Mesendoderm (in vitro differentiated cells): ENCODE measurements at regions not wholly inside any gene's neighbourhood (a gene's known extent, or its start where the extent isn't known, plus 50 kb on each side); places are given as distances from the start of the nearest gene placed in this dataset.
A peak's percentile ranks its signal among the peaks of the same experiment; 100 is the strongest.

Source experiments
- DNase-seq: peaks from one replicate; pipeline ENCODE4 v3.0.0; 2013
- H2AK5ac ChIP-seq: 2 replicates; pipeline ENCODE4 v1.6.1; 2013; ENCODE audit warnings: low read length, inconsistent platforms
- H2BK120ac ChIP-seq: 2 replicates; pipeline ENCODE4 v1.6.1; 2013; ENCODE audit warnings: low read depth, mild to moderate bottlenecking, low read length, moderate library complexity, mixed read lengths
- H2BK15ac ChIP-seq: replicated peaks from 2 replicates; pipeline ENCODE4 v1.6.1; 2013; ENCODE audit warnings: low read depth, mild to moderate bottlenecking, moderate library complexity
- H2BK5ac ChIP-seq: 2 replicates; pipeline ENCODE4 v1.6.1; 2013; ENCODE audit warnings: low read length, inconsistent platforms
- H3K18ac ChIP-seq: 2 replicates; pipeline ENCODE4 v1.6.1; 2013; ENCODE audit warnings: mild to moderate bottlenecking, low read length, mixed read lengths
- H3K23ac ChIP-seq: one replicate; pipeline ENCODE4 v1.6.1; 2013; ENCODE audit warnings: low read length
- H3K27ac ChIP-seq: 2 replicates; pipeline ENCODE4 v1.5.1; 2013; ENCODE audit warnings: low read depth, mild to moderate bottlenecking, inconsistent platforms, low read length, moderate library complexity
- H3K27me3 ChIP-seq: 2 replicates; pipeline ENCODE4 v1.6.1; 2013; ENCODE audit warnings: low read length, control low read depth, mild to moderate bottlenecking, inconsistent platforms; ENCODE audit not compliant: insufficient read depth, poor library complexity
- H3K36me3 ChIP-seq: 2 replicates; pipeline ENCODE4 v1.6.1; 2013; ENCODE audit warnings: low read length, inconsistent platforms; ENCODE audit not compliant: control insufficient read depth, insufficient read depth
- H3K4ac ChIP-seq: one replicate; pipeline ENCODE4 v1.6.1; 2013; ENCODE audit warnings: low read depth, mild to moderate bottlenecking, low read length, moderate library complexity
- H3K4me1 ChIP-seq: 2 replicates; pipeline ENCODE4 v1.6.1; 2013; ENCODE audit warnings: low read depth, low read length, inconsistent platforms; ENCODE audit not compliant: control insufficient read depth
- H3K4me2 ChIP-seq: 2 replicates; pipeline ENCODE4 v1.6.1; 2013; ENCODE audit warnings: low read length
- H3K4me3 ChIP-seq: 2 replicates; pipeline ENCODE4 v1.5.1; 2013; ENCODE audit warnings: mild to moderate bottlenecking, low read length
- H3K56ac ChIP-seq: one replicate; pipeline ENCODE4 v1.6.1; 2013; ENCODE audit warnings: low read length
- H3K79me1 ChIP-seq: 2 replicates; pipeline ENCODE4 v1.6.1; 2013; ENCODE audit warnings: low read length, inconsistent platforms
- H3K79me2 ChIP-seq: 2 replicates; pipeline ENCODE4 v1.6.1; 2013; ENCODE audit warnings: mild to moderate bottlenecking, low read length; ENCODE audit not compliant: control insufficient read depth, insufficient read depth
- H3K9ac ChIP-seq: 2 replicates; pipeline ENCODE4 v1.6.1; 2013; ENCODE audit warnings: low read length, inconsistent platforms
- H4K5ac ChIP-seq: one replicate; pipeline ENCODE4 v1.6.1; 2013; ENCODE audit warnings: low read length
- H4K8ac ChIP-seq: one replicate; pipeline ENCODE4 v1.6.1; 2013; ENCODE audit warnings: low read depth, mild to moderate bottlenecking, control low read depth, low read length, moderate library complexity
- WGBS: extraction: QIAGEN DNeasy Blood & Tissue Kit; methylation state at CpG from one replicate; pipeline ENCODE4 v1.1.7; 2013; ENCODE audit warnings: low lambda C conversion rate, missing lambda C conversion rate; ENCODE audit not compliant: insufficient coverage; ENCODE audit errors: extremely low coverage; 5-methylcytosine and 5-hydroxymethylcytosine counted together

GRCh38 chr6:122124908-122125307 lies 274.5 kb upstream of the HSF2 start:
- Histone ChIP-seq H3K23ac (no peak overlapping the region), H2BK15ac (no peak overlapping the region), H4K8ac (no peak overlapping the region), H3K9ac (no peak overlapping the region), H3K79me1 (no peaks in the 10 kb centered on the region), H3K4me1 (peaks cover 2% of the 10 kb centered on the region), H2BK120ac (no peak overlapping the region), H3K79me2 (no peaks in the 10 kb centered on the region), H3K18ac (no peak overlapping the region), H4K5ac (no peak overlapping the region), H3K4me3 (no peak overlapping the region), H3K27ac (no peak overlapping the region), H2BK5ac (no peak overlapping the region), H2AK5ac (no peak overlapping the region), H3K4me2 (no peak overlapping the region), H3K4ac (no peak overlapping the region), H3K27me3 (no peaks in the 10 kb centered on the region), H3K36me3 (no peaks in the 10 kb centered on the region), H3K56ac (no peak overlapping the region)
- DNase-seq: no peak
- 100% methylated on average over 2 of the region's 3 CpGs for WGBS

GRCh38 chr6:122126894-122127293 lies 272.6 kb upstream of the HSF2 start:
- Histone ChIP-seq H3K27ac (no peak overlapping the region), H3K9ac (no peak overlapping the region), H4K8ac (no peak overlapping the region), H3K18ac (no peak overlapping the region), H3K4me3 (no peak overlapping the region), H2BK15ac (peak overlapping the region; percentile 25), H3K79me1 (no peaks in the 10 kb centered on the region), H3K4me2 (no peak overlapping the region), H3K56ac (no peak overlapping the region), H3K23ac (no peak overlapping the region), H2BK120ac (no peak overlapping the region), H4K5ac (no peak overlapping the region), H2AK5ac (no peak overlapping the region), H3K36me3 (no peaks in the 10 kb centered on the region), H3K79me2 (no peaks in the 10 kb centered on the region), H3K4me1 (peaks cover 4% of the 10 kb centered on the region), H3K27me3 (no peaks in the 10 kb centered on the region), H3K4ac (no peak overlapping the region), H2BK5ac (no peak overlapping the region)
- no CpG with 5 or more reads among the region's 3 CpGs for WGBS
- no peak for DNase-seq

- no peaks in the 10 kb centered on the region for H3K27me3 ChIP-seq
- H2BK120ac ChIP-seq: no peak overlapping the region
- H3K36me3 ChIP-seq: no peaks in the 10 kb centered on the region
- peaks cover 4% of the 10 kb centered on the region for H3K4me1 ChIP-seq
- peak overlapping the region; percentile 64 for H4K5ac ChIP-seq
- no peak overlapping the region for H4K8ac ChIP-seq
- H2BK15ac ChIP-seq: no peak overlapping the region
- no peak overlapping the region for H3K9ac ChIP-seq
- no peak overlapping the region for H3K4me2 ChIP-seq
- no peak overlapping the region for H3K4ac ChIP-seq
- no peak overlapping the region for H2AK5ac ChIP-seq
- H3K27ac ChIP-seq: no peak overlapping the region
- H3K79me1 ChIP-seq: no peaks in the 10 kb centered on the region
- H3K23ac ChIP-seq: no peak overlapping the region
- H2BK5ac ChIP-seq: no peak overlapping the region
- no peak overlapping the region for H3K18ac ChIP-seq
- H3K79me2 ChIP-seq: no peaks in the 10 kb centered on the region
- WGBS: no CpG with 5 or more reads among the region's 1 CpG
- DNase-seq: no peak
- H3K4me3 ChIP-seq: no peak overlapping the region
- no peak overlapping the region for H3K56ac ChIP-seq
Measured at GRCh38 chr6:122128445-122128844, 271.0 kb upstream of the HSF2 start.

- Histone ChIP-seq H3K27ac (peak overlapping the region; percentile 52), H3K23ac (no peak overlapping the region), H3K4me1 (peaks cover 4% of the 10 kb centered on the region), H2BK5ac (no peak overlapping the region), H3K56ac (no peak overlapping the region), H3K9ac (no peak overlapping the region), H4K8ac (no peak overlapping the region), H3K36me3 (no peaks in the 10 kb centered on the region), H3K4me3 (no peak overlapping the region), H4K5ac (no peak overlapping the region), H3K4me2 (no peak overlapping the region), H3K79me1 (no peaks in the 10 kb centered on the region), H2BK120ac (peak overlapping the region; percentile 82), H3K79me2 (no peaks in the 10 kb centered on the region), H3K18ac (no peak overlapping the region), H2BK15ac (no peak overlapping the region), H3K4ac (no peak overlapping the region), H2AK5ac (no peak overlapping the region), H3K27me3 (no peaks in the 10 kb centered on the region)
- WGBS: no CpG with 5 or more reads among the region's 1 CpG
- DNase-seq: peak; percentile 78
Measured at GRCh38 chr6:122129313-122130025, 270.0 kb upstream of the HSF2 start.

GRCh38 chr6:122130026-122130348 lies 269.5 kb upstream of the HSF2 start:
- no peak overlapping the region for H3K23ac ChIP-seq
- no peaks in the 10 kb centered on the region for H3K79me2 ChIP-seq
- H3K4me3 ChIP-seq: no peak overlapping the region
- H3K27ac ChIP-seq: peak overlapping the region; percentile 52
- DNase-seq: no peak
- H2BK15ac ChIP-seq: no peak overlapping the region
- H2BK5ac ChIP-seq: peak overlapping the region; percentile 48
- no peaks in the 10 kb centered on the region for H3K79me1 ChIP-seq
- H3K27me3 ChIP-seq: no peaks in the 10 kb centered on the region
- H2AK5ac ChIP-seq: peak overlapping the region; percentile 9
- H3K36me3 ChIP-seq: no peaks in the 10 kb centered on the region
- no peak overlapping the region for H3K4me2 ChIP-seq
- H3K56ac ChIP-seq: no peak overlapping the region
- peaks cover 4% of the 10 kb centered on the region for H3K4me1 ChIP-seq
- H4K5ac ChIP-seq: no peak overlapping the region
- no peak overlapping the region for H2BK120ac ChIP-seq
- H3K9ac ChIP-seq: no peak overlapping the region
- H3K18ac ChIP-seq: peak overlapping the region; percentile 88
- no peak overlapping the region for H4K8ac ChIP-seq
- WGBS: no CpG with 5 or more reads among the region's 3 CpGs
- H3K4ac ChIP-seq: no peak overlapping the region

GRCh38 chr6:122130518-122130917 lies 268.9 kb upstream of the HSF2 start:
- no peak for DNase-seq
- Histone ChIP-seq H3K79me2 (no peaks in the 10 kb centered on the region), H3K4me3 (no peak overlapping the region), H2BK15ac (no peak overlapping the region), H2BK120ac (no peak overlapping the region), H3K4me2 (no peak overlapping the region), H3K27ac (no peak overlapping the region), H2BK5ac (no peak overlapping the region), H3K36me3 (no peaks in the 10 kb centered on the region), H3K79me1 (no peaks in the 10 kb centered on the region), H3K56ac (no peak overlapping the region), H3K27me3 (no peaks in the 10 kb centered on the region), H3K4me1 (peaks cover 4% of the 10 kb centered on the region), H3K23ac (no peak overlapping the region), H2AK5ac (no peak overlapping the region), H3K18ac (no peak overlapping the region), H3K9ac (no peak overlapping the region), H4K5ac (no peak overlapping the region), H4K8ac (no peak overlapping the region), H3K4ac (no peak overlapping the region)
- no CpG with 5 or more reads among the region's 2 CpGs for WGBS
